HG03103 (cell line): ENCODE measurements at regions not wholly inside any gene's neighbourhood (a gene's known extent, or its start where the extent isn't known, plus 50 kb on each side); places are given as distances from the start of the nearest gene placed in this dataset.
"Not testable (repeated sequence)": the region's sequence is repeated elsewhere in the genome, so short reads cannot be mapped to it uniquely, and the experiment has no call there.

ENCODE experiments used
- ATAC-seq: cut with Tn5 transposase; IDR thresholded peaks from one replicate; pipeline ENCODE4 v1.9.1; 2021; ENCODE audit warnings: low read depth; ENCODE audit not compliant: unreplicated experiment

DNA sequence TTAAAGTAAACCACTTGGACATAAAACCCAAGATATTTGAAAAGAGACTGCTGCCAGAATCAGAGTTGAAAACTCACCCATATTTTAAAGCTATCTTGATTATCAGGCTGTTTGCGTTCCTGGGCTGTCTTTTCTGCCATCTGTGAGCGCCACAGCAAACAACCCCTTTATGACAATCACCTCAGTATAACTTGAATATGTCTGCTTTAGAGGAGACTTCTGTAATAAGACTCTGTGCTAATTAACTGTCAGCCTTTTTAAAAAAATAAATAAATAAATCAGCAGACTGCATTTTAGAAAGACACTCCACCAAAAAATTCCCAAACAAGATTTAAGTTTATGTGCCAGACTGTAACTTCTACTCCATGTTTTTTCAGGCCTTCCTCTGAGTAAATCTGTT, 375.7 kb upstream of the CCNH start:
- ATAC-seq = no peak

DNA sequence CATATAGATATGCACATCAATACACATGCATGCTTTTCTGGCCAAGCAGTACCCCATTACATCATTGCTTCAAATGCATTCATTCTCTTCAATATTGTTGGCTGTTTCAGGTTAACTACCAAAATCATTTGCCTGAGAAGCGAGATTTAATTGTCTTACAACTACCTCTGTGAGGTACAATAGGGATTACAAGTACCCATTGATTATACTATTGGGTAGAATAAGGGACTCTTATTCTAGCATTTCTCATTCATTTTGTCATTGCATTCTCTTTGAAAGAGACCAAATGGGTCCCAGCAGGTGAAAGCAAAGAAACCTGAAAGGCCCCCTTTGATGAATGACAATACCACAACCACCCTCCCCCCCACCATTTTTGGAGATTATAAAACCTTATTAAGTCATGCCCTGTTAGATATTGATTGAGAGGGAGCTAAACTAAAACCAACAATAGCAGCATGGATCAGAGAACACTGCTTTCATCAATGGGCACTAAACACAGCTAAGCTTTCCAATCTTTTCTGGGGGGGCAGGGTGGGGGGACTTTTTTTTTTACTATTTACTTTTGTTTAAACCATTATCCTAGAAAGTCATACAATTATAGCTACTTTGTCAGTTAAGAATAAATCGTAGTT, 375.0 kb upstream of the CCNH start:
- ATAC-seq = no peak

DNA sequence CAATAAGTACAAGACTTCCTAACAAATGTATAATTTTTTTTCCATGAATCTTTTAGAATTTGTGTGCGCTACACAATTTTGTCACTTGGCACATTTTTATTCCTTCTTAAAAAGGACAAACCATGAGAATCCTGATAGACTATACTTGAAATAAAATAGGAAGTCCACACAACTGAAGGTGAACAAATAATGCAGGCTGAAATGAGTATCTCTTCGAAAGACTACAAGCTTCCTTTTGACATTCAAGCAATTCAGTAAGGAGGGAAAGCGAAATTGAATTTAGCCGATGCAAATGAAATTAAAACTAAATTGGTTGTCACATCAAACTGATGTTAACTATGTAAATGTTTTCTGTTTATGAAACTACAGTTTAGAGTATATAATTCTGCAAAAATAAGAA, 374.4 kb upstream of the CCNH start:
- ATAC-seq = no peak

DNA sequence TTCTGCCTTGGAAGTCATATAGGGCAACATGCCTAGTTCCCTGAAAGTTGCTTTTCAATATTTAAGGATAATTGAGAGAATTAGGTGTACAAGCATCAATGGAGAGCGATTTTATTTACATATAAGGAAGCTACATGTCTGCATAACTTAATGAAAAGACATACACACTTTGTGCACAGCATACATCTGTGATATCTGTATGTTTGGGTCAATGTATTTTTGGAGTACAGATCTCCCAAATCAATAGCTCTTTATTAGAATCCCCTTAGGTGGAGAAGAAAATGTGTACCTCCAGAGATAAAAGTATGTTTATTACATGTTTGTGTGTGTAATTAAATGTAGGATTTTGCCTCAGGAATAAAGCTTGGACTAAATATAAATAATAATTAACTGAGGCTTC, 373.7 kb upstream of the CCNH start:
- no peak for ATAC-seq

DNA sequence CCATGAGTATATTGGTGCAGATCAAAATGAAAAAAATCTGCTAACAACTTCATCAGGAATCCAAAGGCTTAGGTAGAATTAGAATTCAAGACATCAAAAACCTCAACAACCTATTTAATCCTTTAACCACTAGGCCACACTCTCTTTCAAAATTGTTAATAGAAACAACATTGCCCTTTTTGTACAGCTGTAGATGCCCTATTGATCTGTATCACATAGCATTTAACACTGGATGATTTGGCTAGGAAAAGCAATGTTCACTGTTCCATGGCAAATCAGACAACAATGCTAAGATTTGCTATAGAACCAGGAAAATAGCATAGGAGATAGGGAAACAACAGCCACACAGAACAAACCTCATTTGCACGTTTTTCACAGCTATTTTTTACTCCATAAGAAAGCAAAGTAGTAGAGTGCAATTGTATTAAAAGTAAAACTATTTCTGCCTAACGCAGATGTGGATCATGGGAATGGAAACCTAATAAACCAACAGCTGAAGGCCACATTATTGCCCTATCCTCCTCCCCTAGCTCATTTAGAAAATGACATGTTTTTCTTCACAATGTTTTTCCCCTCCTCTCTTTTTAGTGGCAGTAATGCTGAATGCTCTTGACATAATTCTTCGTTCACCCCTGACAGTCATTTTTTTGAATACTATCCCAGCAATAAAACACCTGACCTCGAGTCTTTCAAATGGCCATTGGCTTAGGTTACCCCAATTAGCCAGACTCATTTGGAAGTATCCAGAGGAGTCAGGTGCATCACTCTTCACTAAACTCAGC, 373.0 kb upstream of the CCNH start:
- ATAC-seq = no peak

DNA sequence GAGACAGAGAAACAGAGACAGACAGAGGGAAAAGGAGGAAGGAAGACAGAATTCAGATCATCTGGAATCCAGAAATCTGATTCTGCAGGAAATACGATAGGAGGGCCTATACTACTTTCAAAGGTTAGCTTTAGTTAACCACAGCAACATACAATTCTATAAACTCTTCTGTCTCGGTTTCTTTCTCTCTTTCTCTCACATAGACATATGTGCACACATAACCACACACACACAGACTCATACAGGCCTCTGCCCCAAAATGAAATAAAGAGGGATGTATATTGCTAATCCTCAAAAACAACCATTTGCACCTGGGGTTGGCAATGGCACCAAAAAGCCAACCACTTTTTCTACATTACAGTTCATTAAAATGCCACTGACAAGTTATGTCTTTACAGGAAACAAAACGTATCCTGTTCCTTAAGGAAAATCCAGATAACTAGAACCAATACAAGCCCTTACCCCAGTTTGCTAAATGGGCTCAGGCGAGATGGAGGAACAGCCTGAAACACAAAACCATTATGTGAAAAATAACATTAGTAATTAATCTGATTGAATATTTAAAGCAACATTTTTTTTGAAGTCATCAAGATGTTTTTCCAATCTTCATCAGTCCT, 372.3 kb upstream of the CCNH start:
- ATAC-seq = no peak

DNA sequence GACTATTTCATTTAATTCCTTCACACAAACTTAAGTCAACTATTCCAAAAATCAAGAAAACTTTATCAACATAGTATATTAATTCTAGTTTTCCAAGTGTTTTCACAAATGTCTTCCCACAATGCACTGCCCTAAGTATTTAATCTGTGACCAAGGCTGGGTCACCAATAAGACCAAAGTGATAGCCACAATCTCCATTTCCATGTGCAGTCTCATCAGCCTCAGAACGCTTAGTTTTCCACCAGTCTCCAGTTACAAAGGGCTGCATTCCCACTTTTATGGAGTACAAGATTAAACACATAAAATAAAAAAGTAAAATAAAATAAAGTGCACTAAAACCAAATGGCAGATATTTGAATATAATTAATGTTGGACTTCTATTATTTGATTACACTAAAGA, 371.6 kb upstream of the CCNH start:
- ATAC-seq = no peak

DNA sequence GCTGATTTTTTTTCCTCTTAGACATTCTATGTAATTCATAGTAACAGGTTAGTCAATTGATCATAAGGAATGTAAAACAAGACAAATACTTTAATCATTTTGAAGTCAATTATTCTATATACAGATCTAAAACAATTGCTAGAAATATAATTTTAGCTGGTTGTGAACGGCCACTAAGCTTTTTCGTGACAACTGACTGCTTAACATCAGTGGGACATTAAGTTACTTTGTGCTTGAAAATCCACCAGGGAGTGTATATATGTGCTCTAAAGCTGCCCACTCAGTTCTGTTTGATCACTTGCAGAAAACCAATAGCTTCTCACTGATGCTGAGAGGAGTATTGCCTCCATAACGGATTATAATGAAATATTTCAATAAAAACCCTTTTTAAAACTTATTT, 370.2 kb upstream of the CCNH start:
- ATAC-seq = no peak

DNA sequence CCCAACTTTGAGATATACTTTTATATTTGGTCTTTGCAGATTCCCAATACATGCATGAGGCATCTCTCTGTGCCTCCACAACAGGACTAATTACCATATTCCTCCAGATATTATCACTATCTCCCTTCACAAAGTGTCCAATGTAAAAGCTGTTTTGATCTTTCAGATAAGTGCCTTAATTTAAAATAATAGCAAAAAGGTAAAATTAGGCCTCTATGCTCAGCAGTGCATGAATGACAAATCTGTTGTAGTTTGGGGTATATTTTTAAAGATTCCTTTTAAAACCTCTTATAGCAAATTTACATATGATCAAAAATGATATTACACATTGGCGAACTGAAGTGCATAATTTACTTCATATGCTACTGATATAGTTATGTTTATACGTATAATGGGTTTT, 369.2 kb upstream of the CCNH start:
- ATAC-seq = no peak

DNA sequence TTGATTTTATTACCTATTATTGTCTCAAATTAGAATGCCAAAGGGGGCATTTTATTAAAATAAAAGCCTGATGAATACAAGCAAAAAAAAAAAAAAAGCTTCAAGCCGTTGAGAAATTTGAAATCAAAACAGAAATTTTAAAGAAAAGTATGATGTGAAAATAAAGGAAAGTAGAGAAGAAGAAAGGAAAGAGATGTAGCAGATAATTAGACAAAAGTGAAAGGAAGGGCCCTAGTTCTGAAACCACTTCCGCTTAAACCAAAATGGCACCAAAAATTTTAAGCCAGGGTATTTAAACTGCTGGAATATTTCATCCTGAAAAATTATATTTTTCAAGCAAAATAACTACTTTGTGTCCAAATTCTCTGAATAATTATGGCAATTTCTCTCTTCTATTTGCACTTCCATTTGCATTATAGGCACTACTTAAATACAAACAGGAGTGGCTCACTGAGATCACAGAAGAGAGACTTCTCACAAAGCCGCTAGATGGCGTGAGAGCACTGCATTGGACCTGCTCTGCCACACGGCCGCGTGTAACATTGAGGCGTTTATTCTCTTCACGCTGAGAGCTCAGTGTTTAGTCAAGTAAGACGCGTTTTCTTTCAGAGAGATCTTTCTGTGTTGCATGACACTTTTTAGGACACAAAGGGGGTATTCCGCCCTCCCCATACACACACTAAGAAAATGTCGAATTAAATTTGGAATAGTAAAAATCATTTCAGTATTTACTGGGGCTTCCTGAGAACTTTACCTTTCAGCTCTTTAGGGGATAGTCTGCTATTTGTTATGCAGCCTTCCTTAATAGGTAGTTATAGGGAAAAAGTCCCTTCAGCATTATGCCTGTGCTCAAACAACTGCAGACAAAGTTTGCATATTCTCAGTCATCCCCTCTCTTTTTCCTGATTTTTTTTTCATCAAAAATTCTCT, 368.4 kb upstream of the CCNH start:
- ATAC-seq = peak; percentile 100

DNA sequence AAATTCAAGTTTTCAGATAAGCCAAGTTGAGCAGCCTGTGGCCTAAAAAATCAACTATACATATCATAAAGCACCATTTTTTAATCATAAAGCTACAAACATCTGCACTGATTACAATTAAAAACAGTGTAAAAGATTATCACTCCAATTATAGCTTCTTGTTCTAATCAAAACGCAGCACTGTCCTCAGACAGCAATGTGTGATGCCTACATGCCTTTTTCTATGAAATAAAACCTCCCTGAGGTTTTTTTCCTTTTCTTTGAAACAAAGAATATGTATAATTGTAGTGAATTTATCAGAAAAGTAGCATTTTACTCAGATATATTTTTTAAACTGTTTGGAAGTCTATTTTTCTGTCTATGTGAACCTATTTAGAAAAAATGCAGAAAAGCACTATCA, 366.1 kb upstream of the CCNH start:
- ATAC-seq = no peak

DNA sequence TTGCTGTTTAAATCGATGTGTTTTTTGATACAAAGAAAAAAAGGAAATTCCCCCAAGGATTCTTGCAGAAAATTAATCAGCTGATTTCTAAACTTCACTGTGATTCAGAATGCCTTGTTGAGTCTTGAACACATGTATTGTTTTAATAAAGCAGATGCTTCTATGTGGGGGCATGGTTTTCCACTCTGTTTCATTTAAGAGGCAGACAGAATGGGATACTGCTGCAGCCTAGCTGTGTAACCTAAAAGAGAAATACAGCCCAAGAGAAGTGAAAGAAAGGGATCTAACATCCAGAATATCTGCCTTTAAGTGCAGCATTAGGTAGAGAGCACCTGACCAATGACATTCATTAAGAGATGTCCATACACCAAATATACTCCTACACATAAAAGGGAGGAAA, 365.1 kb upstream of the CCNH start:
- no peak for ATAC-seq

DNA sequence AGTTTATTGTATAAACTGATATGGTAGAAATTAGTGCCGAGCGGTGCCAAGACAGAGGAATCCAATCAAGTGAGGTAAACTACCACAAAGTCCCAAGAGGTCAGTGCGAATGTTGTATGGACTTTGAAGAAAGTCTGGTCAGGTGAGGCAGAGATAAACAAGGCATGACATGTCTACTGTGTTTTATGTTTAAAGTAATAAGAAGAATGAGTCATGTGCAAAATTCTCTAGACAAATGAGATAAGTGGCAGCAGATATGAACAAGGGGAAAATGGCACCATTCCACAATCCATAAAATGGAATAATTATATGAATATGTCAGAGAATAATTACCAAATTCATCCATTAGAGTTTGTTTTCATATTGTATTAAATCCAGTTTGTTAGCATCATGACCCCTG, 364.1 kb upstream of the CCNH start:
- no peak for ATAC-seq

DNA sequence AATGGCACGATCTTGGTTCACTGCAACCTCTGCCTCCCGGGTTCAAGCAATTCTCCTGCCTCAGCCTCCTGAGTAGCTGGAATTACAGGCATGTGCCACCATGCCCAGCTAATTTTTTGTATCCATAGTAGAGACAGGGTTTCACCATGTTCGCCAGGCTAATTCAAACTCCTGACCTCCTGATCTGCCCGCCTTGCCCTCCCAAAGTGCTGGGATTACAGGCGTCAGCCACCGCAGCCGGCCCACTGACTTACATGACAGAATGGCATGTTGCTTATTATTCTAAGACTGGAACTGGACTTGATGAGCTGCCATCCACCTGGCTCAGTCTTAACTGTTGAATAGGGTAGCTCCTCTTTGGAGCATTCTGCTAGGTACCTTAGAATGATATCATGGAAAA, 363.6 kb upstream of the CCNH start:
- not testable (repeated sequence) for ATAC-seq

DNA sequence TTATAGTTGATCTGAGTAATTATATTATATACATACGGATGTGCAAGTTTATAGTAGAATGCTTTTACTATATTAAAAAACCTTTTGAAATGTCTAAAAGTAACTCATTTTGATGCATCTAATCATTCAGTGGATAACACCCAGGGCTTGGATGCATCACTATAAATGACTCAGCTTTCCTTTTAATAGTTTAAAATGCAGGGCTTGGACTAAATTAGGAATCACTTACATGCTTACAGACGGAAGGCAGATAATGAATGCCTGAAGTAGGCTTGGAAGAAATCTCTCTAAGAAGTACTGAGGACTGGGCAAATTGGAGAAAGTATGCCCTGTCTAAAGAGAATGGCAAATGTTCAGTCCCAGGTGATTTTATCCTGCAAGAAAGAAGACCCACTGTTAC, 362.5 kb upstream of the CCNH start:
- no peak for ATAC-seq

DNA sequence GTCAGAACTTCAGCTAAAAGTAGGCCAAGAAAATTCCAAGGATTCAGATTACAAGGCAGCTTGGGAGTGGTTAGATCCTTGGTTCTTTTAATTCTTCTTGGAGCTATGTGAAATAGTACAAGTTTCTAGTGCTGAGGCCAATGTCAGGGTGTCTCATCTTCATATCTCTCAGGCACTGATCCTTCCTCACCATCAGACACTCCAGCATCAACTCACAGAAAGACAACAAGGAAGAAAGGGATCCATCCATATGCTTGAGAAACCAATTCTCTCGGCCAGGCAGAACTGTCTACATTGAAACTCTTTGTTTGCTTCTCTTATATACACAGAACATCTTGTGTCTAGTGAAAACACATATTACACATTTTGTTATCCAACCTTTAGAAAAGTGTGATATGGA, 362.1 kb upstream of the CCNH start:
- no peak for ATAC-seq

DNA sequence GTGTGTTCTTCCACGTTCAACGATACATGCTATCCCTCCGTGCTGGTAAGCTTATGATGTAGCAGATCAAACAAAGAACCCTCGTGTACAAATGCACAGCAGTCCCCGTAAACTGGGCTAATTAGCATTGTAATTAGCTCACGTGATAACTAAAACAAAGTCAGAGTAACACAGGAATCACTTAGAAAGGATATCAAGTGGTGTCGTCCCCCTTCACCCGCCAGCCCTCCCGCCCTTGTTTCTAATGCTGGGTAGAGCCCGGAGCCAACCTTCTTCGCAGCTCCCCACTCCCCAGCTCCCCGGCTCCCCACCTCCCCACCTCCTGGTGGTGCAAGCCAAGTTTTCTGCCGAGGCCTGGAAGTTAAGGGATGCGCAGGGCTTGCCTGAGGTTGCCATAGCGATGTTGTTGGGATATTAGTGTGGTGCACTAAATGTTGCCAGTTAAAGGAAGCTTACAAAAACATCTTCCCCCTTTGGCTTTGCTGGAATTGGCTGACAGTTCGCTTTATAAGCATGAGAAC, 357.9 kb upstream of the CCNH start:
- ATAC-seq = no peak

DNA sequence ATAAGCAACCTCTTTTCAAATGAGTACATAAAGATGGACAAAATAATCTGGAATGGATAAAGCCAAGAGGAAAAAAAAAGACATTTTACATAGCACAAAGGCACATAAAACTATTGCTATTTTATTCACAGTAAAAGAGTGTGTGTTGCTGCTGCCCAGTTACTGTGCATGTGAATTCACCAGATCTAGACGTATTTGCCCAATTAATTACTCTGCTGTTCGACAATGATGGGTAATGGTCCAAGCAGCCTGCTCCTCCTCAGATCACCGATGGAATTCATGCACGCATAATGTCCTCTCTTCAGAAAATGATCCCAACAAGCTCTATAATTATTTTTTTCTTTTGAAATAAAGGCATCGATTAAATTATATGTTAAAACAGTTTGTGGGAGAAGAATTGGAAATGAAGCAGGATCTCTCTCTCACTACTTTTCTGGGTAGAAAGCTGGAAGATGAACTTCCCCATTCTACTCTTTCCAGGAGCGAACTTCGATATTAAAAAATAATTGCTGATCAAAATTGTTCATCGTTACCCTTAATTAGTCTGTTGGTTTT, 357.4 kb upstream of the CCNH start:
- ATAC-seq = no peak

DNA sequence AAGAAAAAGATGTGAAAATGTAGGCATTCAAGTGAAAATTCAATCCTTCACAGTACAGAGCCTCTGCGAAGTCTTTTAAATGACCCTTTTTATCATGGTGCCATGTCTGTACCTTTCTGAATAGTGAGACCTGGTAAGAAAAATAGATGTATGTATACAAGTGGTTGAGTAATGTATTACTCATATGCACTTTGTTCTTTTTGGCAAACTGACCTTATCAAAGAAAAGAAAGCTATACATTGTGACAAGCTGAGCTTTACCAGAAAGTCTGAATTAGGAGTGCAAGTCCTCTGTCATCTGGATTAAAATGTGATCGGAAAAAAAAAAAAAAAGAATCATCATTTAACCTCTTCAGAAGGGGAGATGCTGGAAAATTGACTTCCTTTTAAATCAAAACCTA, 356.4 kb upstream of the CCNH start:
- ATAC-seq = no peak

DNA sequence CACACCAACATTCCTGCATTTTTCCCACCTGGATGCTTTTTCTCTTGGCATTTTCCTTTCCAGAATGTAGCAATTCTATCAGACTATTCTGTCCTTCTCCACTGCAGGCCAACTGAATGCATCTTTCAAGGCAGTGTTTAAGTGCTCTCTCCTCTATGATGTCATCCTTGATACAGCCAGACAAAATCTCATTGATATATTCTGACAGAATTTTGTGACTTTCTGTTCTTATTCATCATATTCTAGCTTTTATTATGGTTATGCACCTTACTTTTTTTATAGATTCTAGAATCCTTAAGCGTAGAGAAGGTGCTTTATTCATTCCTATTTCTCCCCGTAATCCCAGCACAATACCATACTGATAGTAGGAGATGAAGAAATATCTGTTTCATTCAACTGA, 355.5 kb upstream of the CCNH start:
- ATAC-seq = no peak

DNA sequence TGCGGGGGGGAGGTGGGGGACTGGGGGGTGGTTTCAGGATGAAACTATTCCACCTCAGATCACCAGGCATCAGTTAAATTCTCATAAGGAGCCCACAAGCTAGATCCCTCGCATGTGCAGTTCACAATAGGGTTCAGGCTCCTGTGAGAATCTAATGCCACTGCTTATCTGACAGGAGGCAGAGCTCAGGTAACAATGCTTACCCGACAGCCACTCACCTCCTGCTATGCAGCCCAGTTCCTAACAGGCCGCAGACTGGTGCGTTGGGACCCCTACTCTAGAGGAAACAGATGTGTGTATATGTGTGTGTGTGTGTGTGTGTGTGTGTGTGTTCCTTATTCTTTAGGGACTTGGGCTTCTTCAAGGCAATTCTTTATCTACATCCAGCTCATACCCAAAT, 352.3 kb upstream of the CCNH start:
- no peak for ATAC-seq
